WERI-Rb-1 (cell line): ENCODE measurements at regions not wholly inside any gene's neighbourhood (a gene's known extent, or its start where the extent isn't known, plus 50 kb on each side); places are given as distances from the start of the nearest gene placed in this dataset.

Source experiments
- DNase-seq: peaks from one replicate; pipeline ENCODE4 v3.0.0-alpha.2; 2020
- H3K27ac ChIP-seq: fragments of 250-450 bp; sonication (Bioruptor Pico); 2 replicates; pipeline ENCODE4 v1.5.1; 2020; ENCODE audit warnings: mild to moderate bottlenecking, moderate library complexity
- H3K27me3 ChIP-seq: fragments of 250-450 bp; sonication (Bioruptor Pico); 2 replicates; pipeline ENCODE4 v1.5.1; 2021; ENCODE audit warnings: mild to moderate bottlenecking, low read depth, moderate library complexity; ENCODE audit not compliant: insufficient read depth, severe bottlenecking
- H3K36me3 ChIP-seq: fragments of 250-450 bp; sonication (Bioruptor Pico); 2 replicates; pipeline ENCODE4 v1.5.1; 2020; ENCODE audit warnings: mild to moderate bottlenecking, moderate library complexity
- H3K4me3 ChIP-seq: 2 replicates; pipeline ENCODE4 v1.5.1; 2011; ENCODE audit warnings: low read depth, mild to moderate bottlenecking, control low read depth, low read length
- H3K9me3 ChIP-seq: fragments of 250-450 bp; sonication (Bioruptor Pico); 2 replicates; pipeline ENCODE4 v1.5.1; 2021; ENCODE audit warnings: mild to moderate bottlenecking, moderate library complexity; ENCODE audit not compliant: severe bottlenecking
- CTCF ChIP-seq: IDR thresholded peaks from 2 replicates; pipeline ENCODE4 v1.5.1; 2011; ENCODE audit warnings: low read depth, mild to moderate bottlenecking, control low read depth, inconsistent platforms, low read length

- TF ChIP-seq CTCF = no peak
- Histone ChIP-seq H3K27ac (no peak overlapping the region), H3K9me3 (peaks cover 3% of the 10 kb centered on the region), H3K27me3 (no peaks in the 10 kb centered on the region), H3K4me3 (no peak overlapping the region), H3K36me3 (no peaks in the 10 kb centered on the region)
- DNase-seq = no peak
These were observed 1016.9 kb downstream of the UQCRFS1 start for GRCh38 chr19:28196101-28196500.

GRCh38 chr19:28185646-28186045 lies 1027.3 kb downstream of the UQCRFS1 start:
- H3K36me3 ChIP-seq = no peaks in the 10 kb centered on the region
- H3K27me3 ChIP-seq = no peaks in the 10 kb centered on the region
- no peaks in the 10 kb centered on the region for H3K9me3 ChIP-seq
- H3K27ac ChIP-seq = no peak overlapping the region
- no peak for TF ChIP-seq CTCF
- no peak for DNase-seq
- H3K4me3 ChIP-seq = no peak overlapping the region

- Histone ChIP-seq H3K9me3 (no peaks in the 10 kb centered on the region), H3K4me3 (no peak overlapping the region), H3K27ac (no peak overlapping the region), H3K27me3 (no peaks in the 10 kb centered on the region), H3K36me3 (no peaks in the 10 kb centered on the region)
- DNase-seq = no peak
- TF ChIP-seq CTCF = no peak
These were observed 1028.0 kb downstream of the UQCRFS1 start for GRCh38 chr19:28184997-28185396.

GRCh38 chr19:28176193-28176592 lies 1036.8 kb downstream of the UQCRFS1 start:
- no peak for TF ChIP-seq CTCF
- Histone ChIP-seq H3K27me3 (no peaks in the 10 kb centered on the region), H3K27ac (no peak overlapping the region), H3K9me3 (peaks cover 23% of the 10 kb centered on the region), H3K4me3 (no peak overlapping the region), H3K36me3 (no peaks in the 10 kb centered on the region)
- no peak for DNase-seq

GRCh38 chr19:28171983-28172382 lies 1041.0 kb downstream of the UQCRFS1 start:
- no peak for TF ChIP-seq CTCF
- Histone ChIP-seq H3K27me3 (no peaks in the 10 kb centered on the region), H3K27ac (no peak overlapping the region), H3K4me3 (no peak overlapping the region), H3K36me3 (no peaks in the 10 kb centered on the region), H3K9me3 (peaks cover 18% of the 10 kb centered on the region)
- no peak for DNase-seq

GRCh38 chr19:28170066-28170465 lies 1042.9 kb downstream of the UQCRFS1 start:
- H3K4me3 ChIP-seq = peak overlapping the region; percentile 20
- peak overlapping the region; percentile 82 for H3K27ac ChIP-seq
- no peaks in the 10 kb centered on the region for H3K27me3 ChIP-seq
- DNase-seq = peak; percentile 95
- peaks cover 4% of the 10 kb centered on the region for H3K9me3 ChIP-seq
- H3K36me3 ChIP-seq = no peaks in the 10 kb centered on the region
- TF ChIP-seq CTCF = no peak
